ENCODE measurements at regions not wholly inside any gene's neighbourhood (a gene's known extent, or its start where the extent isn't known, plus 50 kb on each side); places are given as distances from the start of the nearest gene placed in this dataset.

- TF ChIP-seq DNMT1 (CRISPR knock-in tag; IDR thresholded peaks at IDR 0.05), result no peak
- no peak for TF ChIP-seq FOXK2 (IDR thresholded peaks at IDR 0.05)
- TF ChIP-seq PBX3 (CRISPR knock-in tag; IDR thresholded peaks at IDR 0.05; ENCODE audit: borderline replicate concordance), result no peak
- TF ChIP-seq KLF13 (CRISPR knock-in tag; IDR thresholded peaks at IDR 0.05), result no peak
- no peak for TF ChIP-seq ZNF331 (CRISPR knock-in tag; IDR thresholded peaks at IDR 0.05)
- no peak for TF ChIP-seq REXO4 (CRISPR knock-in tag; IDR thresholded peaks at IDR 0.05; ENCODE audit: borderline replicate concordance)
- TF ChIP-seq MYC (CRISPR knock-in tag; IDR thresholded peaks at IDR 0.05; ENCODE audit: borderline replicate concordance), result no peak
- TF ChIP-seq ZNF383 (CRISPR knock-in tag; IDR thresholded peaks at IDR 0.05; ENCODE audit: borderline replicate concordance), result no peak
These were observed 942.1 kb upstream of the EPHA7 start for GRCh38 chr6:94361304-94362060.

Data from HepG2 (cell line).